GM18868 (cell line): ENCODE measurements at regions not wholly inside any gene's neighbourhood (a gene's known extent, or its start where the extent isn't known, plus 50 kb on each side); places are given as distances from the start of the nearest gene placed in this dataset.
"Not testable (repeated sequence)": the region's sequence is repeated elsewhere in the genome, so short reads cannot be mapped to it uniquely, and the experiment has no call there.

Experiments used
- ATAC-seq: cut with Tn5 transposase; IDR thresholded peaks from one replicate; pipeline ENCODE4 v1.9.1; 2021; ENCODE audit warnings: mild to moderate bottlenecking, moderate library complexity; ENCODE audit not compliant: unreplicated experiment

DNA sequence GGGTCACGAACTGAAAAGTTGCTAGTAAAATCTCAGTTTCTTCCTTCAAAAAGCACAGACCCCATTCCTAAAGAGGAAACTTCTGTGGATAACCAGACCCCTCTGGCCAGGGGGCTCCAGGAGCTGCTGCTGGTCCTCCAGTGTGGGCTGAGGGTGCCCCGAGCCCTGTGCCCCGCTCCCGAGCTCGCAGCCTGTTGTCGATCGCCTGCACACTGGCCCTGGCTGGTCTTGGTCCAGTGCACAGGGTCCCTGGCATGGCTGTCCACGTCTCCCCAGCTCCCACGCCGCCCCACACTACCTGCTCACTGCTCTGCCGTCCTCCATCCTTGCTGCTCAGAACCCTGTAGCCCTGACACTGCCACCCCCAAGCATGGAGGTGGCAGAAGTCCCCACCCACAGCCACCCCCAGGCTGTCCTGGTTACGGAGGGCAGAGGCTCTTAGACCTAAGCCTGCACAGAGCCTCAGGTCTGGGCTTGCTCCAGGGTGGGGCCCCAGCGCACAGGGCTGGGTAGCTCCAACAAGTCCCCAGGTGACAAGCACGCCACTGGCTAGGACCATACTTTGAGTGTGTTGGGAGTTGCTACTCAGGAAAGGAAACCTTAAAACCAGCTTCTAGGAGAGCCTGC is 87.0 kb downstream of the PLXNA1 start:
- ATAC-seq, result no peak

GRCh38 chr3:127070776-127071175 is 87.9 kb downstream of the PLXNA1 start:
- ATAC-seq, result no peak

- no peak for ATAC-seq
These were observed 88.7 kb downstream of the PLXNA1 start for GRCh38 chr3:127071597-127072001.

- no peak for ATAC-seq
These were observed 89.4 kb downstream of the PLXNA1 start for GRCh38 chr3:127072221-127072771.

DNA sequence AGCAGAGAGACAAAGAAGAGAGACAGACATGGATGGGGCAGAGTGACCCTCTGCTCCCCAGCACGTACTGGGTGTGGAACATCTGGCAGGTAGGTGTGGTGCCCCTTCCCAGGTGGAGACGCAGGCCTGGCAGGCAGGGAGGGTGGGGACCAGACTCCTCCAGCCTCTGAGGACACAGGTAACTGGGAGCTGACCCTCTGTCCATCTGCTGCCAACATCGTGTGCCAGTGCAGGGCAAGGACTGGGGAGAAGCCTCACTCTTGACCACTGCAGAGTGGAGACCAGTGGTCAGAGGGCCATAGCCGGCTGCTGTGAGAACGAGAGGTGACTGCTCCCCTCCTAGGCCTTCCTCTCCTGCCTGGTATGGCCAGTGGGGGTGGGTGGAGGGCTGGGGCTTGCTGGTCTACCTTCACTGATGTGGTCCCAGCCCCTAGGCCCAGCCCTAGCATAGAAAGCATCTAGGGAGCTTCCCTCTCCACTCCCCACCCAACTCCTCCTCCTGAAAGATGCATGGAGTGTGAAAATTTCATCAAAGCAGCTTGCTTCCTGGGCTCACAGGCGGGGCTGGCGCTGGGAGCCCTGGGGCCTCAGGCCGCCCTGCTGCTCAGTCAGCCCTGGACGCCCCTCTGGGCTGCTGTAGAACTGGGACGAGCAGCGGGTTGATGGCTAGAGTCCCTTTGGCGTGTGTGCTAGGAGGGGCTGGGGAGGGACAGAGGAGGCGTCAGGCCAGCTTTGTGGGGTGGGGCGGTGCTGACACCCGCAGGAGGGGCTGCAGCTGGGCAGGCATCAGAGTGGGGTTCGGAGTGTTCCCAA is 90.3 kb downstream of the PLXNA1 start:
- no peak for ATAC-seq

GRCh38 chr3:127073941-127074820 is 91.3 kb downstream of the PLXNA1 start:
- no peak for ATAC-seq

DNA sequence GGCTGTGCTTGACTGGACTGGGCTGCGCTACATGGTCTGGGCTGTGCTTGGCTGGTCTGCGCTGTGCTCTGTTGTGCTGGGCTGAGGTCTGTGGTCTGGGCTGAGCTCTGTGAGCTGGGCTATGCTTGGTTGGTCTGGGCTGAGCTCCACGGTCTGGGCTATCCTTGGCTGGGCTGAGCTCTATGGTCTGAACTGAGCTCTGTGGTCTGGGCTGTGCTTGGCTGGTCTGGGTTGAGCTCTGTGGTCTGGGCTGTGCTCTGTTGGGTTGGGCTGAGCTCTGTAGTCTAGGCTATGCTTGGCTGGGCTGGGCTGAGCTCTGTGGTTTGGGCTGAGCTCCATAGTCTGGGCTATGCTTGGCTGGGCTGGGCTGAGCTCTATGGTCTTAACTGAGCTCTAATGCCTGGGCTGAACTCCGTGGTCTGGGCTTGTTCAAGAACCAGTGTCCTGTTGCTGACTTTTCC is 92.0 kb downstream of the PLXNA1 start:
- ATAC-seq, result peak; percentile 97

- not testable (repeated sequence) for ATAC-seq
These were observed 93.5 kb downstream of the PLXNA1 start for GRCh38 chr3:127076166-127076992.

DNA sequence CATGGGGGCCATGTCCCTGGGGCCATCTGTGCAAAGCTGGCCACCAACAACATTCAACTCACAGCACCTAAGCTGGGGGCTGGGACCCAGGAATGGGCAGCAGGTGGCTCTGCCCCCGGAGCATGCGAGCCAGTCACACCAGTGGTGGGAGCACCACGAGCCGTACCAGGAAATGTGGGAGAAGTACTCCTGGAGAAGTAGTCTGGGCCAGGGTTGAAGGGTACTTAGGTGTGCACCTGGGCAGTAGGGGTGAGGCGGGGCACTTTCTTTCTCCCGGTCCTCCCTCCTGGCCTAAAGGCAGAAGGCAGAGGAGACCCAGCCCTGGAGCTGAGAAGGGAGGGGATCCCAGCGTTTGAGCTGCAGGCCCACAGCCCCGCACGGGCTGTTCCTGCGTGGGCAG is 94.2 kb downstream of the PLXNA1 start:
- no peak for ATAC-seq

GRCh38 chr3:127077505-127078064 is 94.7 kb downstream of the PLXNA1 start:
- ATAC-seq, result no peak

DNA sequence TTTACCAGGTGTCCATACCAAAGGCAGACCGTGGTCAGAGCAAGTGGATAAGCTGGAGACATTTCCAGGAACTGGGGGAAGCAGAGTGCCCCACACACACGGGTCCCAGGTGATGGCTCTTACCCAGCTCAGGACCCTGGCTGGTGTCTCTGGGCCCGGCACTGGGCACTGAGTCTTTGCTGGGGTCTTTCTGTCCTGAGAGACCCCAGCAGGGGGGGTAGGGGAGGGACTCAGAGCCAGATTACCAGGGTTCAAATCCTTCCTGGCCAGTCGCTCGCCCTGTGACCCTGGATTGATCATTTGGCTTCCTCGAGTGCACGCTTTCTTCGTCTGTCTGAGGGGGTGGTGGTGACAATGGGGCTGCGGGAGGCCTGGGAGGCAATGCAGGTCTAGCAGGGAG is 95.7 kb downstream of the PLXNA1 start:
- no peak for ATAC-seq

- no peak for ATAC-seq
These were observed 96.3 kb downstream of the PLXNA1 start for GRCh38 chr3:127079211-127079610.

- no peak for ATAC-seq
These were observed 98.2 kb downstream of the PLXNA1 start for GRCh38 chr3:127081001-127081720.

DNA sequence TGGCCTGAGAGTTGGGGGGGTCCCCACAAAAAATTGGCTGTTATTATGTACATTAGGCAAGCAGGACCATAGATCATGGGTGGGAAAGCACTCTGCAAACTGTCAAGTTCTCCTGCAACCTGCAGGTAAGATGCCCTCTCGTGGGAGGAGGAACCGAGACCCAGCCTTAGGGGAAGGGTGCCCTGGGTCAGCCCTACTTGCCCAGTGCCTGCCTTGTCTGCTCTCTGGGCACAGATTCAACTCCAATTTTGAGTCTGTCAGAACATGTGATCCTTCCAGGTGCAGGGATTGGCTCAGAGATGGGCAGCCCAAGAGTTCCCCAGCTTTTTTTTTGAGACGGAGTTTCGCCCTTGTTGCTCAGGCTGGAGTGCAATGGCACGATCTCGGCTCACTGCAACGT is 99.2 kb downstream of the PLXNA1 start:
- ATAC-seq, result no peak

- ATAC-seq, result no peak
These were observed 101.0 kb downstream of the PLXNA1 start for GRCh38 chr3:127083778-127084397.

- ATAC-seq, result no peak
These were observed 101.6 kb downstream of the PLXNA1 start for GRCh38 chr3:127084401-127084990.

- no peak for ATAC-seq
These were observed 102.7 kb downstream of the PLXNA1 start for GRCh38 chr3:127085576-127085975.

GRCh38 chr3:127086591-127086990 is 103.7 kb downstream of the PLXNA1 start:
- not testable (repeated sequence) for ATAC-seq
